ENCODE measurements at regions not wholly inside any gene's neighbourhood (a gene's known extent, or its start where the extent isn't known, plus 50 kb on each side); places are given as distances from the start of the nearest gene placed in this dataset.

- TF ChIP-seq EZH2phosphoT487 (IDR thresholded peaks at IDR 0.05; ENCODE audit: borderline replicate concordance) = no peak
- TF ChIP-seq, protein P1, sequence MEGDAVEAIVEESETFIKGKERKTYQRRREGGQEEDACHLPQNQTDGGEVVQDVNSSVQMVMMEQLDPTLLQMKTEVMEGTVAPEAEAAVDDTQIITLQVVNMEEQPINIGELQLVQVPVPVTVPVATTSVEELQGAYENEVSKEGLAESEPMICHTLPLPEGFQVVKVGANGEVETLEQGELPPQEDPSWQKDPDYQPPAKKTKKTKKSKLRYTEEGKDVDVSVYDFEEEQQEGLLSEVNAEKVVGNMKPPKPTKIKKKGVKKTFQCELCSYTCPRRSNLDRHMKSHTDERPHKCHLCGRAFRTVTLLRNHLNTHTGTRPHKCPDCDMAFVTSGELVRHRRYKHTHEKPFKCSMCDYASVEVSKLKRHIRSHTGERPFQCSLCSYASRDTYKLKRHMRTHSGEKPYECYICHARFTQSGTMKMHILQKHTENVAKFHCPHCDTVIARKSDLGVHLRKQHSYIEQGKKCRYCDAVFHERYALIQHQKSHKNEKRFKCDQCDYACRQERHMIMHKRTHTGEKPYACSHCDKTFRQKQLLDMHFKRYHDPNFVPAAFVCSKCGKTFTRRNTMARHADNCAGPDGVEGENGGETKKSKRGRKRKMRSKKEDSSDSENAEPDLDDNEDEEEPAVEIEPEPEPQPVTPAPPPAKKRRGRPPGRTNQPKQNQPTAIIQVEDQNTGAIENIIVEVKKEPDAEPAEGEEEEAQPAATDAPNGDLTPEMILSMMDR (conservative IDR thresholded peaks at IDR 0.05; ENCODE audit: low read length) = no peak
These were observed 141.8 kb downstream of the LAT start for GRCh38 chr16:29126616-29127015.

Data from Loucy (cell line).